Prostate gland (tissue), 2 donors: ENCODE measurements at regions not wholly inside any gene's neighbourhood (a gene's known extent, or its start where the extent isn't known, plus 50 kb on each side); places are given as distances from the start of the nearest gene placed in this dataset.
"Not testable (repeated sequence)": the region's sequence is repeated elsewhere in the genome, so short reads cannot be mapped to it uniquely, and the experiment has no call there.

Experiments
- DNase-seq: peaks from one replicate; pipeline ENCODE4 v3.0.0-alpha.2; 2019; ENCODE audit warnings: low spot score
- H3K27ac ChIP-seq, 2 donors: fragments of 200-600 bp; sonication (generic); 2 replicates each; pipeline ENCODE4 v1.5.1; 2017 to 2019
- H3K27me3 ChIP-seq: fragments of 200-600 bp; sonication (generic); replicated peaks from 2 replicates; pipeline ENCODE4 v1.5.1; 2019; ENCODE audit not compliant: insufficient read depth
- H3K36me3 ChIP-seq, 2 donors: fragments of 200-600 bp; sonication (generic); 1 replicate in 1 of 2; 2 replicates in 1 of 2; pipeline versions ENCODE4 v1.5.1 to v1.8.1; 2017 to 2019
- H3K4me1 ChIP-seq: fragments of 200-600 bp; sonication (generic); replicated peaks from 2 replicates; pipeline ENCODE4 v1.5.1; 2019
- H3K4me3 ChIP-seq, 2 donors: fragments of 200-600 bp; sonication (generic); 2 replicates each; pipeline ENCODE4 v1.5.1; 2017 to 2019
- H3K9me3 ChIP-seq: fragments of 200-600 bp; sonication (generic); 2 replicates; pipeline ENCODE4 v1.5.1; 2017
- CTCF ChIP-seq, 4 experiments: fragments of 200-600 bp in 2 of 4; fragments of 450-650 bp in 2 of 4; sonication (generic) in 2 of 4; IDR thresholded peaks; 1 replicate in 3 of 4; 2 replicates in 1 of 4; pipeline ENCODE4 v1.5.1; 2016 to 2019; ENCODE audit warnings: antibody characterized with exemption in 4 of 4, mild to moderate bottlenecking in 2 of 4, moderate library complexity in 2 of 4
- POLR2A ChIP-seq: fragments of 450-650 bp; IDR thresholded peaks from one replicate; pipeline ENCODE4 v1.6.1; 2016; ENCODE audit warnings: antibody characterized with exemption, mild to moderate bottlenecking
- POLR2AphosphoS5 ChIP-seq: sonication (generic); formaldehyde crosslinking; IDR thresholded peaks from one replicate; pipeline ENCODE4 v1.6.1; 2017; ENCODE audit warnings: antibody characterized with exemption
- WGBS: methylation state at CpG from one replicate; pipeline ENCODE4 v1.1.5; 2018; 5-methylcytosine and 5-hydroxymethylcytosine counted together
- intact Hi-C: fragments of 100-400 bp; cut with DNase I; formaldehyde crosslinking; loops from one replicate; pipeline ENCODE4 v1.14.2; 2022

DNA sequence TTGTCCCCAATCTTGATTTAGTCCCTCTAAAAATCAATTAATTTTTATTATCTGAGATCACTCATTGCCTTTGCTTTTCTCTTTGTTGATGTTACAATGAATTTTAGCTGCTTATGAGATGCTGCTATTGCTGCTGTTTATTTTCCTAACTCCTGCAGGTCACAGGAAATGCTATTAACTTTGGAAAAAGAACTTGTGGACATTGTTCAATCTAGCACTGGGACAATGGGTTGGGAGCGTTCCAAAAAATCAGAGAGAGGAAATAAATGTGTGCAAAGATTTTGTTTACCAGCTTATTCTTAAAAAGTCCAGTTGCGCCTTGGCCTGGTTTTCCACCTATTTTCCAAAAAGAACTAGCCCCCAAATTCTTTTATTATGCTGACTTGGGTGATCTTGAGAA lies 268.3 kb downstream of the PTH2R start:
- no peaks in the 10 kb centered on the region for H3K9me3 ChIP-seq
- no peak overlapping the region for H3K4me3 ChIP-seq
- H3K36me3 ChIP-seq = no peaks in the 10 kb centered on the region
- H3K27ac ChIP-seq = no peak overlapping the region
- no peaks in the 10 kb centered on the region for H3K27me3 ChIP-seq
- WGBS = 73% methylated on average over 2 of the region's 2 CpGs
- H3K4me1 ChIP-seq = no peaks in the 10 kb centered on the region
- no peak for DNase-seq
- no peak for TF ChIP-seq POLR2A
- TF ChIP-seq CTCF (IDR thresholded peaks at IDR 0.05) = no peak
- TF ChIP-seq POLR2AphosphoS5 = no peak
- intact Hi-C loops = no loop called here

DNA sequence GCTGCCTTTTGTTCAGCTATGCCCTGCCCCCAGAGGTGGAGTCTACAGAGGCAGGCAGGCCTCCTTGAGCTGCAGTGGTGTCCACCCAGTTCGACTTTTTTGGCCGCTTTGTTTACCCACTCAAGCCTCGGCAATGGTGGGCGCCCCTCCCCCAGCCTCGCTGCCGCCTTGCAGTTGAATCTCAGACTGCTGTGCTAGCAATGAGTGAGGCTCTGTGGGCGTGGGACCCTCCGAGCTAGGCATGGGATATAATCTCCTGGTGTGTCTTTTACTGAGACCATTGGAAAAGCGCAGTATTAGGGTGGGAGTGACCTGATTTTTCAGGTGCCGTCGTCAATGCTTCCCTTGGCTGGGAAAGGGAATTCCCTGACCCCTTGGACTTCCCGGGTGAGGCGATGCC lies 279.3 kb downstream of the PTH2R start:
- WGBS = 89% methylated on average over 13 of the region's 13 CpGs
- H3K9me3 ChIP-seq, H3K27me3 ChIP-seq, DNase-seq, H3K27ac ChIP-seq, H3K4me3 ChIP-seq, H3K4me1 ChIP-seq, intact Hi-C loops, H3K36me3 ChIP-seq: not testable (repeated sequence)

DNA sequence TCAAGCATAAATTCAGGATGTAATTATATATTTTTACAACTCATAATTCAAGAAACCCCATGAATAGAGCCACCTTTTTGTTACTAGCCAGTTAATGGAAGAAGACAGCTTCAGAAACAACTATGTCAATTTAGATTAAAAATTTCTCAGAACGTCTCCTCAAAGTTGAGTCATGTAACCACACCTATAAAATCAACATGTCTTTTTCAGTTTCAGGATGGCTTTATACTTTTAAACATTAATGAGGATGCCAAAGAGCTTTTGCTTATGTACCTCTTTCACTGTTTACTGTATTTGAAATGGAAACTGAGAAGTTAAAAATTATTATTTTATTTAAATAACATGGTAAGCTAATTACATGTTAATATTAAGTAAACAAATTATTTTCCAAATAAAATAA lies 280.1 kb downstream of the PTH2R start:
- Histone ChIP-seq H3K4me3 (no peak overlapping the region), H3K36me3 (no peaks in the 10 kb centered on the region), H3K27ac (no peak overlapping the region), H3K9me3 (no peaks in the 10 kb centered on the region), H3K27me3 (no peaks in the 10 kb centered on the region), H3K4me1 (no peaks in the 10 kb centered on the region)
- DNase-seq = no peak
- 38% methylated on average over 1 of the region's 1 CpG for WGBS
- intact Hi-C loops = no loop called here
- TF ChIP-seq POLR2A = no peak

GRCh38 chr2:208687720-208688119 lies 281.1 kb downstream of the PTH2R start:
- H3K27me3 ChIP-seq, H3K9me3 ChIP-seq, H3K4me1 ChIP-seq, intact Hi-C loops, H3K4me3 ChIP-seq, H3K27ac ChIP-seq, H3K36me3 ChIP-seq, DNase-seq: not testable (repeated sequence)
- 97% methylated on average over 1 of the region's 1 CpG for WGBS

- H3K36me3 ChIP-seq = no peaks in the 10 kb centered on the region
- no peak overlapping the region for H3K27ac ChIP-seq
- no peak for DNase-seq
- H3K4me1 ChIP-seq = no peaks in the 10 kb centered on the region
- H3K9me3 ChIP-seq = no peaks in the 10 kb centered on the region
- intact Hi-C loops = no loop called here
- TF ChIP-seq POLR2AphosphoS5 = no peak
- no peak for TF ChIP-seq POLR2A
- H3K4me3 ChIP-seq = no peak overlapping the region
- H3K27me3 ChIP-seq = no peaks in the 10 kb centered on the region
Observed at GRCh38 chr2:208698114-208698513, 291.5 kb downstream of the PTH2R start.

GRCh38 chr2:208708486-208708885 lies 301.9 kb downstream of the PTH2R start:
- intact Hi-C loops = no loop called here
- DNase-seq = no peak
- Histone ChIP-seq H3K4me3 (no peak overlapping the region), H3K9me3 (no peaks in the 10 kb centered on the region), H3K36me3 (no peaks in the 10 kb centered on the region), H3K27ac (no peak overlapping the region), H3K4me1 (no peaks in the 10 kb centered on the region), H3K27me3 (no peaks in the 10 kb centered on the region)
- WGBS = 60% methylated on average over 3 of the region's 3 CpGs
- no peak for TF ChIP-seq POLR2AphosphoS5
- TF ChIP-seq POLR2A = no peak
- TF ChIP-seq CTCF (IDR thresholded peaks at IDR 0.05) = no peak

DNA sequence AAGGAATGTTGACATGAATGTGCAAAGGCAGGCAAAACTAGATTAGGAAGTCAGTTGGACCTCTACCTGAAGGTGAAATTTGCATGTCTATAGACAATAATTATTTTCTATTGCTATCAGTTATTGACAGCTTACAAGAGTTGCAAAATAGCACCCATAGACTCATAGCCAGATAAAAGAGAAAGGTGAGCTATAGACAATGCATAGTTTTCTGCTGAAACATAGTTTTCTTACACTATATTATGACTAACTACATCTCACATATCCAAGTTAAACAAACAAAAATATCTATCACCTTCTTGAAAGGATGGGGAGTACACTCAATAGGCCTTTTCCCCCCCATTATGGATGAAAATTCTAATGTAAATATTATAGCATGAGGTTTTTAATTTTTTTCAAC lies 305.0 kb downstream of the PTH2R start:
- TF ChIP-seq CTCF (IDR thresholded peaks at IDR 0.05) = no peak
- TF ChIP-seq POLR2A = no peak
- no peak for TF ChIP-seq POLR2AphosphoS5
- H3K27me3 ChIP-seq = no peaks in the 10 kb centered on the region
- no peaks in the 10 kb centered on the region for H3K36me3 ChIP-seq
- H3K4me1 ChIP-seq = no peaks in the 10 kb centered on the region
- DNase-seq = no peak
- intact Hi-C loops = no loop called here
- no peak overlapping the region for H3K4me3 ChIP-seq
- H3K27ac ChIP-seq = no peak overlapping the region
- no peaks in the 10 kb centered on the region for H3K9me3 ChIP-seq
